ENCODE measurements at regions not wholly inside any gene's neighbourhood (a gene's known extent, or its start where the extent isn't known, plus 50 kb on each side); places are given as distances from the start of the nearest gene placed in this dataset.

DNA sequence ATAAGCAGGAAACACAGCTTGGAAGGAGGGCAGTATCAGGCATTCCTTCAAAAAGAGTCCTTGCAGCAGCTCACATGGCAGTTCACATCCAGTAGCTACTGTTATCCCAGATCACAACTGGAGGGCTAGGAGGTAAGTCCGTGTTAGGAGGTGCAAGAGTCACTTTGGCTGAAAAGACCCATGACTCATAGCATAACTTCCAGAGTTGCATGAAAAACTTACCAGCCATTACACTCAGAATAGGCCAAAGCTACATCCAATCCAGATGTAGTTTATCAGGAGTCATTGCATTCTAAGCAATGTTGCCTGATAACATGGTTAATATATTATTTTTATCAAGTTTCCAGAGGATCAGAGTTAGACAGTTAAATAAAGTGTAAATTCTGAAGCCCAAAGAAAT, 1126.4 kb upstream of the SEMA6A start:
- DNase-seq (ENCODE audit: low read depth), result no peak
- TF ChIP-seq, protein P1, sequence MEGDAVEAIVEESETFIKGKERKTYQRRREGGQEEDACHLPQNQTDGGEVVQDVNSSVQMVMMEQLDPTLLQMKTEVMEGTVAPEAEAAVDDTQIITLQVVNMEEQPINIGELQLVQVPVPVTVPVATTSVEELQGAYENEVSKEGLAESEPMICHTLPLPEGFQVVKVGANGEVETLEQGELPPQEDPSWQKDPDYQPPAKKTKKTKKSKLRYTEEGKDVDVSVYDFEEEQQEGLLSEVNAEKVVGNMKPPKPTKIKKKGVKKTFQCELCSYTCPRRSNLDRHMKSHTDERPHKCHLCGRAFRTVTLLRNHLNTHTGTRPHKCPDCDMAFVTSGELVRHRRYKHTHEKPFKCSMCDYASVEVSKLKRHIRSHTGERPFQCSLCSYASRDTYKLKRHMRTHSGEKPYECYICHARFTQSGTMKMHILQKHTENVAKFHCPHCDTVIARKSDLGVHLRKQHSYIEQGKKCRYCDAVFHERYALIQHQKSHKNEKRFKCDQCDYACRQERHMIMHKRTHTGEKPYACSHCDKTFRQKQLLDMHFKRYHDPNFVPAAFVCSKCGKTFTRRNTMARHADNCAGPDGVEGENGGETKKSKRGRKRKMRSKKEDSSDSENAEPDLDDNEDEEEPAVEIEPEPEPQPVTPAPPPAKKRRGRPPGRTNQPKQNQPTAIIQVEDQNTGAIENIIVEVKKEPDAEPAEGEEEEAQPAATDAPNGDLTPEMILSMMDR (IDR thresholded peaks at IDR 0.05; ENCODE audit: control insufficient read depth, insufficient read depth, low read depth, low read length, missing control alignments), result no peak
- no peak overlapping the region for H3K4me3 ChIP-seq (ENCODE audit: control insufficient read depth, low read depth, low read length)

DNA sequence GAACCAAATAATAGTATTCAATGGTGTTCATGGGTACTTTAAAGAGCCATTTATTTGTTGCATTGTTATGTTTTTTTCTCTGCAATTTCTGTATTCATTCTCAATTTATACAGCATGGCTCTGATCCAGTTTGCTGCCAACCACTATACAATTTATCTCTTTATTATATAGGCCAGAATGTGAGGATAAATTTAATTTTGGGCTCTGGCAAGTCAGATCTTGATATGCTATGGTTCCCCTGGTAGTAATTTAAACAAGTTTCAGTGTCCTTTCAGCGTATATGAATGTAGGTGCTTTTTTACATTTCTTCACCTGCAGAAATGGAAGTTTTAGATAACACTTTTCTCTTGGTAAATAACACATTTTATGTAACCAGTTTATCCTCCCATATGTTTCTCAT, 1118.0 kb upstream of the SEMA6A start:
- TF ChIP-seq, protein P1 (IDR thresholded peaks at IDR 0.05; ENCODE audit: control insufficient read depth, insufficient read depth, low read depth, low read length, missing control alignments), result no peak
- no peak for DNase-seq (ENCODE audit: low read depth)

DNA sequence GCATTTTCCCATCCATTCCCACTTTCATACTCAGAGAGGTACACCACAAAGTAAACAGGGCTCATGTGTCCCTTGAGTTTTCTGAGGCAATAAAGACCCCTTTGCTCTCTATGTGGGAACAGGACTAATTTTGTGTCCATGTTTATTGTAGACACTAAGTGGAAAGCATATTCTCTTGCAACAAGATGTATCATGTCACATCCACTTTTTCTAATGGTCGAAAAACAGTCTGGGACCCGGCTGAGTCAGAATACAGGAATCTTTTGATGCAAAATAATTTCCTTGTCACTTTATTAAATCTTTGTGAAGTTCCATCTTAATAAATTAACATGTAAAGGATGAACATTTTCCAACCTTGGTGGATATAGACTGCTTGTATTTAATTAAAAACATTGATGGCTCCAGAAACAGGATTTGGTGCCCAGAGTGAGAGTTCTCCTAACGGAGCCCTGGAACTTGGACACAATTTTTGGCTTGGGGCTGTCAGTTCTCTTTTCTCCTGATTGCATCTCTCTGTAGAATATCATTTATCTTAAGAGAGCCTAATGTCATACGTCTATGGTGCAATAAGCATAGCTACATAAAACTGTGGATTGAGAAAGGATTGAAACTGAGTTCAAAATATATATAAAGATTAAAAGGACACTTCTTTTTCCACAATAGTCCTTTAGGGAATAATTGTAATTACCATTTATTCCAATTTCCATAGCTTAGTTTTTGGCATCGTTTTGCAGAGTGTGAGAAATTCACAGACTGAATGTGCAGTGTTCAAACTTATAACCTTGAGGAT, 1116.7 kb upstream of the SEMA6A start:
- H3K4me3 ChIP-seq (ENCODE audit: control insufficient read depth, low read depth, low read length), result no peak overlapping the region
- TF ChIP-seq, protein P1 (IDR thresholded peaks at IDR 0.05; ENCODE audit: control insufficient read depth, insufficient read depth, low read depth, low read length, missing control alignments), result no peak
- DNase-seq (ENCODE audit: low read depth), result no peak

More for the DNA sequence above, 1118.0 kb upstream of the SEMA6A start:
- H3K4me3 ChIP-seq (ENCODE audit: control insufficient read depth, low read depth, low read length), result no peak overlapping the region

DNA sequence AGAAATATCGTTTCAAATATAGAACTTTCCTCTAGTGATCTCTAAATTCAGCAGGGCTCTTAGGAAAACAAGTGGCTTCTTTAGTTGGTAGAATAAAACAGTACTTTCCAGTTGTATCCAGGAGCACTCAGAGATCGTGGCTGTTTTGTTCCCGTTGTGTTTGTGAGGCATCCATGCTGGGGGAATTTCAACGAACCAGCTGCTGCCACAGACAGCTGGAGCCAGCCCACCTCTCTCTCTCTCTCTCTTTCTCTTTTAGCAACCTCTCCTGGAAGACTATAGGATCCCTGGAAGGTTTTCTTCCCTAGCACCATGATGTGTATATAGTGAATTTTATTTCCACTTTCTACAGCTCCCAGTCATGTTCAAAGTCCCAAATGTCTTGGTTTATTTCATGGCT, 1116.0 kb upstream of the SEMA6A start:
- no peak overlapping the region for H3K4me3 ChIP-seq (ENCODE audit: control insufficient read depth, low read depth, low read length)
- DNase-seq (ENCODE audit: low read depth), result no peak
- TF ChIP-seq, protein P1 (IDR thresholded peaks at IDR 0.05; ENCODE audit: control insufficient read depth, insufficient read depth, low read depth, low read length, missing control alignments), result no peak

DNA sequence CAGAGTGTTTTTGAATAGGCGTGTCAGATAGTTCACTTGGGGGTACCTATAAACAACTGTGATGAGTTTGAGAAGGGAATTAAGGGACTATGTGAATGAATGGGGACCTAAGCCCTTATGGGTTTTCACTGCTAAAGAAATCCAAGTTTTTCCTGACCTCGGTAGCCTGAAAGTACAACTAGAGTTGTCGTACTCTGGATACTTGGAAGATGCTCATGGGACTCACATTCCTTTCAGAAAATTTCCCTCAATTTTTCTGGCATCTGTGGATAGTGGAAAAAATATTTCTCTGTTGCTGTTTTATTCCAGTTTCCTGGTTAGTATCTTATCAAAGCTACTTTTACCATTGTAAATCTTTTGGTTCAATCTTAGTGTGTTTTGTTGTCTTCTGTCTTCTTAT, 1112.3 kb upstream of the SEMA6A start:
- TF ChIP-seq, protein P1 (IDR thresholded peaks at IDR 0.05; ENCODE audit: control insufficient read depth, insufficient read depth, low read depth, low read length, missing control alignments), result no peak
- DNase-seq (ENCODE audit: low read depth), result no peak
- H3K4me3 ChIP-seq (ENCODE audit: control insufficient read depth, low read depth, low read length), result no peak overlapping the region

DNA sequence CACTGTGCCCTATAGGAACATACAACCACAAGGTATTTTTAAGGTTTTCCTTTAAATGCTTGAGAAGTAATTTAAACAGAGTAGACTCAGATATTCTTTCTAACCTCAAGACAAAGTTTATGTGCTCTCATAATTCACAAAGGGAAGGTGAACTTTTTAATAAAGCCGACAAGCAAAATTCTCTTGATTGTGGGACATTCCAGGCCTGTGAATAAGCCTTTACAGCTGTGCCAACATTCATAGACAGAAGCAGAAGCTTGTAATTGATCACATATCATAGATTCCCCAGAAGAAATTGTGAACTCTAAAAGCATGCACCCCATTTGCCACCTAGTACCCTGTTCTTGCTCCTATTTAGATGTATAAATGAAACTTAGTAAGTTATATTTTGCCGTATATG, 1107.8 kb upstream of the SEMA6A start:
- H3K4me3 ChIP-seq (ENCODE audit: control insufficient read depth, low read depth, low read length), result no peak overlapping the region
- no peak for DNase-seq (ENCODE audit: low read depth)

More for the DNA sequence above, 1107.8 kb upstream of the SEMA6A start:
- TF ChIP-seq, protein P1 (IDR thresholded peaks at IDR 0.05; ENCODE audit: control insufficient read depth, insufficient read depth, low read depth, low read length, missing control alignments), result no peak
